SIG-M5 treated with dmso at 0.1 percent for 504 hours (cell line): ENCODE measurements at regions not wholly inside any gene's neighbourhood (a gene's known extent, or its start where the extent isn't known, plus 50 kb on each side); places are given as distances from the start of the nearest gene placed in this dataset.
A peak's percentile ranks its signal among the peaks of the same experiment; 100 is the strongest.

Experiments used
- DNase-seq: peaks from one replicate; lab custom pipeline; 2025; ENCODE audit not compliant: unreplicated experiment; lab: John Stamatoyannopoulos, UW

DNA sequence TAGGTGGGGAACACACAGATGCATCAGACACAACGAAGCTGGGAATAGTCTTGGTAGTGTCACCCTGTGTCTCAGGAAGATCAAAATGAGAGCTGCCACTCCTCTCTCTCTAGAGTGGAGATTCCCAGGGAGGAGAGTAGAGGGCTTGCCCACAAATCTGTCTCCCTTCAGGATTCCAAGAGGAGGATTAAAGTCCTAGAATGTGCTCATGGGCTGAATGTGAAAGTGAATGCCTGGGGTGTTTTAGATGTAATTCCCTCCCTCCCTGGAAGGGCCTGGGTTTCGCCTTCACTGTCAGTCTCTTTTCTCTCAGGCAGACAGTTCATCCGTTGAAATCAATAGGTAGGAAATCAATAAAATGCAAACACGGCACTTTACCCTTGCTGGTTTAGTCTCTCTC, 282.6 kb upstream of the PPARGC1A start:
- DNase-seq = no peak

DNA sequence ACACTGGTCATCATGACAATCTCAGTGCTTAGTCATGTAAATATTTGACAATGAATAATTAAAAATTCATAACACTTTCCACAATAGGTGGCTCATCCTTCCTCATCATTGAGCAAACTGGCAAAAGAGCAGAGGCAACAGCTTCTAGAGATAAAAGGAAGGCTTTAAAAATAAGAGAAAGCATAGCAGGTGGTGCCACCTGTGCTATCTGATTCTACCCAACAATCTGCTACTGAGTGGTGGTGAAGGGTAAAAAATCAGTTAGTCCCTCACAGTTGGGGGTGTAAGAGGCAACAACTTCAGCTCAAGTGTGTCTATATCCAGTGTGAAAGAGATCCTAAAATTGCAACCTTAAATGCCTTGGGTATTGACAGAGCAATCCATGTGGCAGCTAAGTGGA, 280.1 kb upstream of the PPARGC1A start:
- no peak for DNase-seq

DNA sequence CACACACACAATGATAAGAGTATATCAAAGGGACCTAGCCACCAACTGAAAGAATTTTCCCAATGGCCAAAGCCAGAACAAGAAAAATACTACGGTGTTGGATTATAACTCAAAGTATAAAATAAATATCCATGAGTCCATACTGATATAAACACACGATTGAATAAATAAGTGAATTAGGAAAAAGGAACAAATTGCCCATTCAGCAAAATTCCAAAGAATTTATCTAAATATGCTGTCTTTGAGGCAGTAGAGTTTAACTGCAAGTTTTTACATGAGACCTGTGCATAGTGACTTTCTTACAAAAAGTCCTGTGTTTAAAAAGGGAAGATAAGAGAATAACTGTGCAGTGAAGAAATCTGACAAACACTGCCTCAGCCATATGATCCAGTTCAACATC, 278.8 kb upstream of the PPARGC1A start:
- DNase-seq = no peak

DNA sequence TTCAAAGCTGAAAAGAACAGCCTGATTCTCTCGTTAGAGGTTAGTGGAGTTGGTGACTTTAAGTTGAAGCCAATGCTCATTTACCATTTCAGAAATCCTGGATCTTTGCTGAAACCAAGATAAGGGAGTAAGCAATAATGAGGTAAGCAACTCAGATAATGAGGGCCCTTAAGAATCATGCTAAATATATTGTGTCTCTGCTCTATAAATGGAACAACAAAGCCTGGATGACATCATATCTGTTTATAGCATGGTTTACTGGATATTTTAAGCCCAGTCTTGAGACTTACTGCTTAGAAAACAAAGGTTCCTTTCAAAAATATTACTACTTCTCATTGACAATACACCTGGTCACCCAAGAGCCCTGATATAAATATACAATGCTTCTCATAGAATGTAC, 276.7 kb upstream of the PPARGC1A start:
- DNase-seq = no peak

DNA sequence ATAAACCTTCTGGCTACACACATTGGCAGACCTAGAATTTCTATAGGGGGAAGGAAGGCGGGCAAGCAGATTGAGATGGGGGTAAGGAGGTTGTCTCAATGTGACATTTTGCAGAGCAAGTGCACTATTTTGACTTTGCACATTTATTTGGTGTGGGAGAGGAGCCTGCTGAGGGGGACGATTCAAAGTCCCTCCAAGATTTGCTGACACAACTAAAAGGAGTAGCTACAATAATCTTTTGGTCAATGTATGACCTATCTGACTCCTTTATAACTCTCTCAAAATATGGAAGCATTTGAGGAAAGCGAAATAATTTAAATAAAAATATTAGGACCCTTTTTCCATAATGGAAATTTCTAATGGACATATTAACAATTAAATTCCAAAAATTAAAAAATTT, 274.9 kb upstream of the PPARGC1A start:
- no peak for DNase-seq

DNA sequence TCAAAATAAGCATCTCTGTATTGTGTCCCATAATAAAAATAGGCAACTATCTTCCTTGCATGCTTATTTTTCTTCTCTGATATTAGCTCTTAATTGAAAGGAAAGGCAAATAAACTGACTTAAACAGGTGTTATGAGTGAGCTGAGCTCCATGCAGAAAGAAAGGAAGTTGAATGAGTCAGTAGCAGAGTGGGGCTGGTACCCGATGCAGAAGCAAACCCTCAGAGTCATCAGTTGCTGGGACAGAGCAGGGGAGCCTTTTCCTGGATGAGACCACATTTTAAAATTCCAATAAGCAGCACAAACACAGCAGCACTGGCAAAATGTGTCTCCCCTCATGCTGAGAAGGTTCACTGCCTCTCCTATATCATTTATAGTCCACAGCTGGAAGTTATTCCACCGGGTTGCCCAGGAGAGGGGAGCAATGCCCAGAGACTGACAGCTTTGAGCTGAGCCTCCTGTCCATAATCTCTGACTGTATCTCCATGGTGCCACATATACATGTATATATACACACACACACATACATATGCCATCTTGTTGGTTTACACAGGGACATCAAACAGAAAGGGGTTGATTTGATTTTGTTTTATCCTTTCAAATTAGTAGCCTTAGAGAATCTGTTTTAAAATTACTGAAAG, 274.3 kb upstream of the PPARGC1A start:
- no peak for DNase-seq

DNA sequence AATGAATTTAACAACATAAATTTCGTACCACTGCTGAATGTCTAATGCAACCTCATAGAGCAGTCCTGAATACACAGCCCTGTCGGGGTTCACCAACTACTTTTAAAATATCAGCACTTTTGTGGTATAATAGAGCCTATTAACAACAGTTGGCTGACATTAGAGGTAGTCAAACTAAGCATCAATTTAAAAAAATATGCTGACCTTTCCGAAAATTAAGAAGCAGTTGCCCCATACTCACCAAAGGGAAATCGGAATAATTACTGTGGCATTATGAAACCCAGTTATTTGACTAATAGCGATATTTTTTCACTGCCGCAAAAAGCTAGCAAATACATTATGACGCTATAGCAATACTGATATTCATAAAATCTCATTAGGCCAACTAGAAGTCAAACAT, 273.5 kb upstream of the PPARGC1A start:
- DNase-seq = no peak

DNA sequence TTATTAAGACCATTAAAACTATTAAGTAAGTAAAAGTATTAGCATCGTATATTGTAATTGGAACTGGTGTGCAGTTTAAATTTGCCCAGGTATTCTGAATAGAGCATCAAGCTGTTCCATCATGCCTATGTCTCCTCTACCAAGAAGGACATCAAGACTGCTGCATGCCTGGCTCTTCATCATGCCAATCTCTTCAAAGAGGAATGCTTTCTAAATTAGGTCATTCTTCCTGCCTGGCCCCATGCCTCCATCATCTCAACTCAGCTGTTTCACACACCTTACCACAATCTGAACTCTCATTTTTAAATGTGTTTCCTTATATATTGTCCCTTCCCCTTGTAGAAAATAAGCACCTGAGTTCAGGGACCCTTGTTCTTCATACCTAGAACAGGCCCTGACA, 270.5 kb upstream of the PPARGC1A start:
- no peak for DNase-seq

DNA sequence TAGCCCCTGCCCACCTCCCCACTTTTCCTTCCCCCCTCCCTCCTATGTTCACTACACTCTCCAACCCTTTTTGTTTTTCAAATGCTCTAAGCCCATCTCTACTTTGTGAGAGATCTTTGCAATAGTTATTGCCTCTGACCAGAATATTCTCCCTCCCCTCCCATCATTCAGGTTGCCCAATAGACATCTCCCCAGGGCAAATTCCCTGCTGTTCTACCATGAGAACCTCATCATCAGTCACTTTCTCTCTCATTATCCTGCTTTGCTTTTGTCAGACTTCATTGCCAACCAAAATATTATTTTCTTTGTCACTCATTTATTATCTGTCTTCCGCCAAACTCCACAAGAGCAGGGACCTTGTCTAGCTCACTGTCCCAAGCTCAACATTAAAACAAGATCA, 268.2 kb upstream of the PPARGC1A start:
- DNase-seq = no peak

DNA sequence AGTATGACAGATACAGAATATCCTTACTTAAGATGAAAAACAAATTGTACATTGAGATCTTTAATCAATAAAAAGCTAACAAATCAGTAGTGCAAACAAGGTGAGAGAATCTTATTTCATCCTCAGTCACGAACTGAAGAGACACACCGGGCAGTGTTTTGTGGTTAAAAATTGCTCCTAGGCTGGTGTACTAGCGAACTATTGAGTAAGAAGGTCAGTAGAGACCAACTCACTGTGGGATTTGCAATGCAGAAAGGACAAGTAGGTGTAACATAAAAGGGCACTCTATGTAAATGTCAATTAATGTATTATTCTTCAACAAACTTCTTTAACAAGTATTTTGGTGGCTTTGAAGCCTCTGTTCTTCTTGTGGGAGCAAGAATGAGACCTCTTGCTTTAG, 260.2 kb upstream of the PPARGC1A start:
- no peak for DNase-seq

DNA sequence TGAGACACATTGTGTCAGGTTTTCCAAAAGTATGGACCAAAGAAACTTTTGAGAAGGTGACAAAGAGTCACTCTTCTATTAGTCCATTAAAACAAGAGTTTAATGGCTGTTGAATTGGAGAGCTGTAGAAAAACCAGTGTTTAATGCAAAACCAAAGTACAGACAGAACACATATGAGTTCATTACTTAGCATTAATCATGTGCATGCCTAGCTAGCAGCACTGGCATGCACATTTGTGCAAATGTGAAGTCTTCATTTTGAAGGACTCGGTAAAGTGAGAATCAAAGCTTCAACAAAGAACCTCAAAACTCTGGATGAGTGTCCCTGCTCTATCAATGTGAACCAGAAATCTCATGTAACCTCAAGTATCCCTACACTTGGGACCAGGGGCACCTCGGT, 256.3 kb upstream of the PPARGC1A start:
- no peak for DNase-seq

DNA sequence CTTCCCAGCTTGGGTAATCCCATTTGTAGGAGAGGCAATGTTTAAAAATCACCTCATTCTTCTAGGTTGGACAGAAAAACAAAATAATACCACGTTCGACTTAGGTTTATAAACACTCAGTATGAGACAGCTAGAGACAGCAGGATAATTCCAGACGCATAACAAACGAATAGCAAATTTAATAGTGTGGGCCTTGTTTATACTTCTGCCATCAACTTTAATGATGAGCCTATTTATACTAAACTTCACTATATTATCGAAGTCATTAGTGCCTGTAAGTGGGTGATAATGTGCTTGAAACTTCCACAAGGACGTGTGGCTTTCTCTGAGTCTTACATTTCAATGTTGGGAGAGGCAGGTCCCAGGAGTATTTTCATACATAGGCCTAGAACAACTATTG, 255.7 kb upstream of the PPARGC1A start:
- DNase-seq = no peak

DNA sequence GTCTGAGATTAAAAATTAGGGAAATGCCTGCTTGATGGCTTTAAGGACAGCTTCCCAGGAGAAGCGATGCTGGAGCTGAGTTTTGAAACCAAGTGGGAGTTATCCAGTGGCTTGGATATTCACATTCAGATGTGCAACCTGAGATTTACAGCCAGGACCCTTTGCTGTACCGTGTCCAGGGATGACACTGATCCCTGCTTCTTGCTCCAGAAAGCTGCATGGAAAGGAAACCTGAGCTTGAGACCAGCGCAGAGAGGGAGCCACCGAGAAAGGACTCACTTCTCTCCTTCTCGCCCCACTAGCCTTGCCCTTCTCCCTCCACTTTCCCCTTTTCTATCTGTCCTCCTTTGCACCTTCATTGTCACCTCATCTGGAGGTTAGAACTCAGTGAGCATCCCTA, 254.5 kb upstream of the PPARGC1A start:
- DNase-seq = no peak

DNA sequence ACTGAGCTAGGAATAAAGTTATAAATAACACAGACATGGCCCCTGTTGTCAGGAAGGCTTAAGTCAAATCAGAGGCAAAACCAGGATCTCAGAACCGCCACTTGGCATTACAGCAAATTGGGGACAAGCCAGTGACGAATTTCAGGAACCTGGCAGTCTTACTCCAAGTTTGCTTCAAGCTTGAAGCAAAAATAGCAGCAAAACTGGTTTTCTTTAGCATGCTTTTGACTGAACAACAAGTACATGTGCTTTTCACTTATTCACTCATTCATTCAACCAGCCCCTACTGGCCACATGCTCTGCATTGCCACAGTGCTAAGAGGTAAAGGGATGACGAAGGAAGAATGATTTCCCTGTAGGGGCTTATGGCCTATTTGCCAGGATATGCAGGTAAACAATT, 253.9 kb upstream of the PPARGC1A start:
- DNase-seq = no peak

DNA sequence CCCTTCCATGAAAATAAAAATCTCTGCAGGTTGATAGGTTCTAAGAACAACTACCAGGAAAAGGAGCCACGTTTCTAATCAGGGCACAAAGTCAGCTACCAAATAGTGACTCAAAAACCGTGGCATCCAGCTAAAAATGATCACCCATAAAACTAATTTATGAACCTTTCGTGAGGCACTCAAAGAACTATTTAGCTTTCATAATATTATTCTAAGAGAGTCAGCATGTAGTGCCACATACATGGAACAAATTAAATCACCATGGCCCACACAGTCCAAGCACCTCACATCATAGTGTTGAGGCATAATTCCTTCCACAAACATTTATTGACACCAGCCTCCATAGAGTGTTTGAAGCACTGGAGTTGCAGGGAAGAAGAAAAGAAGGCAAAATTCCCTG, 252.0 kb upstream of the PPARGC1A start:
- no peak for DNase-seq

DNA sequence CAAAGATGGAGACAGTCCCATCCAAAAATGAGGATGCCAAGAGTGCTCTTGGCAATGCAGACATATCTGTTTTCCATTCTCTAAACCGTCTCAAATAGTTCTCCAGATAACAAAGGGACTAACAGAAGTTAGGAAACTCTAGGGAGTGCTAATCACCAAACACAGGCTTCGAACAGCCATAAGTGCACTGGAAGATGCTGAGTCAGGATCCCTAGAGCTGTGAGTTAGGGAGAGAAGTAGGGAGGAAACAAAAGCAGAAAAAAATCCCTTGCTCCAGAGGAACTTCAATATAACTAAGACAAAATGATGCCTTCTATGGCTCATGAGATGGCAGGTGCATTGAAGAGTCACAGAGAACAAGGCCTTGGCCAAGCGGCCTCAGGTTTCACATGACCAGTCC, 251.0 kb upstream of the PPARGC1A start:
- DNase-seq = no peak

DNA sequence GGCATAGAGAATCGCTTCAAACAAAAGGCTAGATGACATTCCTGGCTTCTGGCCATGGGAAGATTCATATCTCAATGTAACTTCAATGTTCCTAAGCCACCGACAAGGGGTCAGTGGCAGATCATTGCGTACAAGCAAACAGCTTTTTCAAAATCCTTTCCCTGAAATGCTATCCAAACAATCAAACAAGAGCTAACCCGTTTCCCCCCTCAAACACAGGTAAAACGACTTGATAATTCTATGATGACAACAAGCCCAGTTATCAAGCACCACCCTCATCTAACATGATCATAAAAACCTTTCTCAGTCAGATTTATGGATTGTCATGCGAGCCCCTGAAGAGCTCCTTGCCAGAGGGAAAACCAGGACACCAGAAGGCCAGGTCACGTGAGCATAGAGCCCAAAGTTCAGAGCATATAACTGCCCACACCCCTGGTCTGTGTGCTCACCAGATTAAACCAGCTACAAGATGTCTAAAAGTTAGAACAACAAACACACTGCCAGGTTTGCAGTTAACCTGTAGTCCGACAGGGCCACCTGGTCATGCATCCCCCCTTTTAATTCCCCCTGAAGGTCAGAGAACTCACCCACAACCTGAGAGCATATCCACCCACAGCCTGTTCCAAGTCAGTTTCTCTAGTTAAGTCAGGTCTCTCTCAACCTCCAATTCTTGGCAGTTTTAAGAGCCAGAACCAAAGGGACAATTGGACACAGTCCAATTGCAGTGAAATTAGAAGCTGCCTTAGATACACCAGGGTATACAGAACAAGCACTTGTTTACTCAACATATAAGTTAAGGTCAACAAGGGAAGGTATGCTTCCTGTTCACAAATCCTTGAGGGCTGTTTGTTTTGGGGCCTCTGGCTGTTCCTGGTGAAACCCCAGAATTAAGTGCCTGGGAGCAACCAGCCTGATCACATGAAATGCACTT, 248.1 kb upstream of the PPARGC1A start:
- peak; percentile 4 for DNase-seq

DNA sequence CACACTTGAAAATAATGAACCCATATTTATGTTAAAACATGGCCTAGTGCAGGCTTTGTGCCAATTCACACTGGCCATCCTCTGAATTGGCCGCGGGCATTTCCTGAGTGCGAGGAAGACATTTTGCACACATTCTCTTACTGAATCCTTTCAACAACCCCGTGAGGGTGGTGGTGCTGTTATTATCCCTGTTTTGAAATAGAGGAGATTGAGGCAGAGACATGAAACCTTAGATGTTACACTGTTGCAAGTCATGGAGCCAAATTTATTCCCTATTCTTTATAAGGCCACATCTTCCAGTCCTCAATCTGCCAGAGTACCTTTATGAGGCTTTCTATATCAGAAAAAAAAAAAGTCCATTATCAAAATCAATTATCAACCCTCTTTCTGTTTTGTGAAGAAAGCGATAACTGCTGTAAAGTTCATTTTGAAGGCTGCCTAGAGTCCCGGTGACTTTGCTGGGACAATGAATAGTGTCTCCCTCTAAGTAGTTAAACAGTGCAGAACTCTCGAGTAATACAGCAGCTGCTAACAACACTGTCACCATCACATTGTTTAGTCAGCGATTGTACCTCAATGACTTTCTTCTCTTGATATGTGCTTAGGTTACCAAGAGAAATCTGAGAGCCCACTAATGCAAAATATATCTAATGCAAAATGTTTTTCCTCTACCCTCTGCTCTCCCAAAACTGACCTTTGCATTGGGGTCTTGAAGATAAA, 242.3 kb upstream of the PPARGC1A start:
- no peak for DNase-seq

DNA sequence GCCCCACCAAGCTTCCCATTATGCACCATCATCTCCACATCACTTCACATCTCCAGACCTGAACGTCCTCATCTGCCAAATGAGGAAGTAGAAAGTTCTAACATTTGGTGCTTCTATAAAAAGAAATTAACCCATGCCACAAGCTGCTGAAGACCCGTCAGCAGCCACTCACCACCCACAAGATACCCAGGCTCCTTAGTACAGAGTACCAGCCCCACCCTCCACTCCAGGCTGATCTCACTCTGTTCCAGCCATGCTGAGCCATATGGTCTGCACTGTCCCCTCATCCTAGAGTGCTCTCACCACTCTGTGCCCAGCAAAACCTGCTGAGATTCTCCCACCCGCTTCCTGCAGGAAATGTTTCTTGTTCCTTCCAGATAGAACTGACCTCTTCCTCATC, 240.8 kb upstream of the PPARGC1A start:
- no peak for DNase-seq

DNA sequence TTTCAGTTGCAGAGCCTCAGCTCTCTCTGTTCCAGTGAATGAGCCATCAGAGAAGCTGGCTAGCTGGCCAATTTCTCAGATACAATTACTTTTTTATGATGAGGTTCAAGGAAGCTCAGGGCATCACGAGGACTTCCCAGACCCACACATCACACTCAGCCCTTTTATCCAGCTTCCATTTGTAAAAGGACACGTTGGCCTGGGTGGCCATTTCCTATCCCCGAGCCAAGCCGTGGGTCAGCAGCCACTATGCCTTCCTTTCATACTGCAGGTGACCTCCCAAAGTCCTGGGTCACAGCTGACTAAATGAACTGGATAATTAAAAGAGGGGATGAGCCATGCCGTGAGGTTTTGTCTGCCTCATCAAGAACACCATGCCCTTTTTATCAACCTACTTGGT, 236.9 kb upstream of the PPARGC1A start:
- no peak for DNase-seq

DNA sequence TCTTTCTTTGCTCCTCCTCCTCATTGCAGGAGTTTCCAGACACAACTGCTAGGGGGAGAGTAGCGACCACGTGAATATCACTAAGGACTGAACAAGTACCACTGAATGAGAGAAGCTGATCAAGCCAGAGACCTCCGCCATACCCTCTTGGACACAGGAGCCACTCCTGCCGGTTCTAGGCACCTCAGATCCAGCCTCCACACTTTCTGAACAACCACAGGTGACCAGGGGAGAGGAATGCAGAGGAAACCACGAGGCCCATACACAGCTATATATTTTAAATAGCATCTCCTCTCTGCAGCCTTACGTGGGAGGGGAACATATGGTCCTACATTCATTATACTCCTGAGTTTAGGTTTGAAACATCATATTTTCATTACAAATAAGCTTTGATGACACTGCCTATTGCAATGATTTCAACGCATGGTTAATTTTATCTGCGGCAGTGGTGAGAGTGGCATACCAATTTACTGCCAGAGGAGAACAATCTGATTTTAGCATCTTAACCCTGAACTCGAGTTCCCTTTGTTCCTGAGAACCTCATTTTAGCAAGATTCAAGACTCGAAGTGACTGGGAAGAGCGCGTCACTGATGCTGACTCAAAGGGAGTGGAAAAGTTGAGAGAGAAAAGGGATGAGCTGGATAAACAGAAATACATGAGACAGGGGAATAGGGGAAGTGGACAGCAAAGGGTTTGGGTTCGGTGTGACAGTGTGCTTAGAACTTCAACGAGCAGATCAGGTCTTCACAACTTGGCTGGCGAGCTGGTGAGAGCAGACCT, 231.7 kb upstream of the PPARGC1A start:
- DNase-seq = no peak
